H1 (cell line): ENCODE measurements at regions not wholly inside any gene's neighbourhood (a gene's known extent, or its start where the extent isn't known, plus 50 kb on each side); places are given as distances from the start of the nearest gene placed in this dataset.

Source experiments
- CHD7 ChIP-seq: fragments of 300-600 bp; sonication (generic); IDR thresholded peaks from 2 replicates; pipeline ENCODE4 v1.7.1; 2012; ENCODE audit warnings: low read length, moderate library complexity, mild to moderate bottlenecking, inconsistent platforms; ENCODE audit not compliant: insufficient replicate concordance
- GTF2F1 ChIP-seq: IDR thresholded peaks from 2 replicates; pipeline ENCODE4 v1.6.1; 2012; ENCODE audit warnings: low read depth, low read length, improper control_type of control experiment, borderline replicate concordance
- NANOG ChIP-seq: IDR thresholded peaks from 2 replicates; pipeline ENCODE4 v1.6.1; 2011; ENCODE audit warnings: low read length, low read depth, mild to moderate bottlenecking, inconsistent platforms; ENCODE audit not compliant: insufficient read depth, poor library complexity, severe bottlenecking
- POU5F1 ChIP-seq: IDR thresholded peaks from 2 replicates; pipeline ENCODE4 v1.6.1; 2011; ENCODE audit warnings: low read depth, mild to moderate bottlenecking, low read length, moderate library complexity

GRCh38 chr12:13503094-13503835 lies 306.7 kb downstream of the EMP1 start (continued):
- TF ChIP-seq CHD7 = no peak
- no peak for TF ChIP-seq POU5F1
- no peak for TF ChIP-seq NANOG
- no peak for TF ChIP-seq GTF2F1
